ENCODE measurements at regions not wholly inside any gene's neighbourhood (a gene's known extent, or its start where the extent isn't known, plus 50 kb on each side); places are given as distances from the start of the nearest gene placed in this dataset.

- DNase-seq (ENCODE audit: insufficient read length, low spot score) (no peak), FAIRE-seq (no peak)
Observed at GRCh38 chr5:24767086-24767485, 122.3 kb upstream of the CDH10 start.

GRCh38 chr5:24765219-24765618, 120.4 kb upstream of the CDH10 start:
- FAIRE-seq (no peak), DNase-seq (ENCODE audit: insufficient read length, low spot score) (no peak)

GRCh38 chr5:24750355-24750754, 105.6 kb upstream of the CDH10 start:
- no peak for FAIRE-seq
- no peak for DNase-seq (ENCODE audit: insufficient read length, low spot score)

- FAIRE-seq (no peak), DNase-seq (ENCODE audit: insufficient read length, low spot score) (no peak)
Observed at GRCh38 chr5:24749701-24750100, 104.9 kb upstream of the CDH10 start.

GRCh38 chr5:24747327-24747726, 102.5 kb upstream of the CDH10 start:
- no peak for DNase-seq (ENCODE audit: insufficient read length, low spot score)
- no peak for FAIRE-seq

GRCh38 chr5:24742334-24742733, 97.6 kb upstream of the CDH10 start:
- DNase-seq (ENCODE audit: insufficient read length, low spot score) (no peak), FAIRE-seq (no peak)

- DNase-seq (ENCODE audit: insufficient read length, low spot score), result no peak
- no peak for FAIRE-seq
Observed at GRCh38 chr5:24737163-24737562, 92.4 kb upstream of the CDH10 start.

- DNase-seq (ENCODE audit: insufficient read length, low spot score) (no peak), FAIRE-seq (no peak)
Observed at GRCh38 chr5:24735284-24735683, 90.5 kb upstream of the CDH10 start.

- DNase-seq (ENCODE audit: insufficient read length, low spot score) (no peak), FAIRE-seq (no peak)
Observed at GRCh38 chr5:24732184-24732583, 87.4 kb upstream of the CDH10 start.

GRCh38 chr5:24720743-24721142, 76.0 kb upstream of the CDH10 start:
- no peak for DNase-seq (ENCODE audit: insufficient read length, low spot score)
- FAIRE-seq, result no peak

- DNase-seq (ENCODE audit: insufficient read length, low spot score) (no peak), FAIRE-seq (no peak)
Observed at GRCh38 chr5:24714746-24715145, 70.0 kb upstream of the CDH10 start.

- no peak for DNase-seq (ENCODE audit: insufficient read length, low spot score)
- no peak for FAIRE-seq
Observed at GRCh38 chr5:24712947-24713346, 68.2 kb upstream of the CDH10 start.

GRCh38 chr5:24712047-24712446, 67.3 kb upstream of the CDH10 start:
- no peak for DNase-seq (ENCODE audit: insufficient read length, low spot score)
- no peak for FAIRE-seq

GRCh38 chr5:24703934-24704333, 59.2 kb upstream of the CDH10 start:
- FAIRE-seq (no peak), DNase-seq (ENCODE audit: insufficient read length, low spot score) (no peak)

All from GM19239 (cell line).